SHP77 treated with DMSO at 0.1 percent for 48 hours (cell line): ENCODE measurements at regions not wholly inside any gene's neighbourhood (a gene's known extent, or its start where the extent isn't known, plus 50 kb on each side); places are given as distances from the start of the nearest gene placed in this dataset.
"Not testable (repeated sequence)": the region's sequence is repeated elsewhere in the genome, so short reads cannot be mapped to it uniquely, and the experiment has no call there.

ENCODE experiments used
- DNase-seq: peaks from one replicate; lab custom pipeline; 2025; lab: John Stamatoyannopoulos, UW

- no peak for DNase-seq
Observed at GRCh38 chr6:3921663-3922062, 72.5 kb downstream of the FAM50B start.

GRCh38 chr6:3922619-3923018, 73.4 kb downstream of the FAM50B start:
- DNase-seq = not testable (repeated sequence)

GRCh38 chr6:3925223-3926149, 76.3 kb downstream of the FAM50B start:
- not testable (repeated sequence) for DNase-seq

- no peak for DNase-seq
Observed at GRCh38 chr6:3926150-3926482, 76.9 kb downstream of the FAM50B start.

GRCh38 chr6:3928111-3928510, 78.9 kb downstream of the FAM50B start:
- no peak for DNase-seq

- DNase-seq = no peak
Observed at GRCh38 chr6:3929281-3929798, 80.2 kb downstream of the FAM50B start.

- DNase-seq = no peak
Observed at GRCh38 chr6:3937438-3937837, 88.3 kb downstream of the FAM50B start.

- DNase-seq = no peak
Observed at GRCh38 chr6:3938715-3939367, 89.7 kb downstream of the FAM50B start.

- DNase-seq = no peak
Observed at GRCh38 chr6:3939368-3939958, 90.3 kb downstream of the FAM50B start.

- DNase-seq = no peak
Observed at GRCh38 chr6:3939964-3940363, 90.8 kb downstream of the FAM50B start.

- DNase-seq = no peak
Observed at GRCh38 chr6:3940703-3941102, 91.5 kb downstream of the FAM50B start.

- DNase-seq = no peak
Observed at GRCh38 chr6:3943331-3943765, 94.2 kb downstream of the FAM50B start.

- no peak for DNase-seq
Observed at GRCh38 chr6:3944246-3944645, 95.1 kb downstream of the FAM50B start.

GRCh38 chr6:3946778-3947177, 97.6 kb downstream of the FAM50B start:
- DNase-seq = no peak

GRCh38 chr6:3948866-3949265, 99.7 kb downstream of the FAM50B start:
- DNase-seq = no peak

GRCh38 chr6:3949521-3949920, 100.3 kb downstream of the FAM50B start:
- no peak for DNase-seq

- DNase-seq = no peak
Observed at GRCh38 chr6:3956054-3956453, 106.9 kb downstream of the FAM50B start.

GRCh38 chr6:3957321-3957720, 108.1 kb downstream of the FAM50B start:
- no peak for DNase-seq

- DNase-seq = no peak
Observed at GRCh38 chr6:3958255-3958654, 109.1 kb downstream of the FAM50B start.

GRCh38 chr6:3959385-3959784, 110.2 kb downstream of the FAM50B start:
- no peak for DNase-seq

- no peak for DNase-seq
Observed at GRCh38 chr6:3960754-3961361, 111.7 kb downstream of the FAM50B start.

- no peak for DNase-seq
Observed at GRCh38 chr6:3961581-3962215, 112.5 kb downstream of the FAM50B start.
